ENCODE measurements at regions not wholly inside any gene's neighbourhood (a gene's known extent, or its start where the extent isn't known, plus 50 kb on each side); places are given as distances from the start of the nearest gene placed in this dataset.
"Not testable (repeated sequence)": the region's sequence is repeated elsewhere in the genome, so short reads cannot be mapped to it uniquely, and the experiment has no call there.

DNA sequence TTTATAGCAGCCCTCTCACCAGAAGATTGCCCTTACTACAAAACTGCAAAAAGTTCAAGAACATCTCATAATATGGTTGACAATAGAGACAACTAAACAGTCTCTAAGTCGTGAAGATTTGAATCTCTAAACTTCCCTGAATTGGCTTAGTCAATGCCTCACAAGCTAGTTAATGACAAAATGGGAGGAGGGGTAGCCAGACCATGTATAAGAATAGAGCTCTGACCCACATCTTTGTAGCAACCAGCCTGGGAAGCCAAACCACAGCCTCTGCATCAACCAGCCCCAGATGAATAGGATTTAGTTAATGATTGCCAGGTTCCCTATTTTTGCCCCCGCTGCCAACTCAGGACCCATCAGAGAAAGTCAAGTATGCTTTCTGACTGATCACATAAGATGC, 1265.9 kb upstream of the PCDH10 start:
- not testable (repeated sequence) for DNase-seq

DNA sequence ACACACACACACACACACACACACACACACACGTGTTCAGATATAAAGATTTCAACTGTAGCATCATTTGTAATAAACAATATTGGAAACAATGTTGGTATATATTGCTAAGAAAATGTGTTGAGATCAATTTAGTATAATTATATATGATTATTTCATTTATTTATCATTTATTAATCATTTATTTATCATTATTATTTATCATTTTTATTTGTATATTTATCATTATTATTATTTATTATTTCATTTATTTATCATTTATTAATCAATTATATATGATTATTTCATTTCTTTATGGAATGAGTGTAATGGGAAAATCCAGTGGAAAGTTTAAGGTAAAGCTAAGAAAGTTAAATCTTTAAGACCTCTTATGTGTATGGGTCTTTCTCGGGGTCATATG, 1223.4 kb upstream of the PCDH10 start:
- DNase-seq: not testable (repeated sequence)

DNA sequence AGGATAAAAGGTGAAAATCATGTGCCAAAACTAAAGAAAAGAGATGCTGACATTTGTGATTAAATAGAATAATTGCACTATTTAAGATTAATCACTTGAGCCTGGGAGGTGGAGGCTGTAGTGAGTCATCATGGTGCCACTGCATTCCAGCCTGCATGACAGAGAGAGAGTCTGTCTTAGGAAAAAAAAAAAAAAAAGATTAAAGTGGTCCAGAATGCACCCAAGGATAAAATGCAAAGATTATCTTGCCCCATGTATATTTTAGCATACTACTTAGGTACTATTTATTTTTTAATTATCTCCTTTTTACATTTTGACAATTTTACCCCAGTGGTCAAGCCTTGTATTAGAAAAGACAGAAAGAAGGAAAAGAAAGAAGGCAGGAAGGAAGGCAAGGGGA, 1181.4 kb upstream of the PCDH10 start:
- not testable (repeated sequence) for DNase-seq

DNA sequence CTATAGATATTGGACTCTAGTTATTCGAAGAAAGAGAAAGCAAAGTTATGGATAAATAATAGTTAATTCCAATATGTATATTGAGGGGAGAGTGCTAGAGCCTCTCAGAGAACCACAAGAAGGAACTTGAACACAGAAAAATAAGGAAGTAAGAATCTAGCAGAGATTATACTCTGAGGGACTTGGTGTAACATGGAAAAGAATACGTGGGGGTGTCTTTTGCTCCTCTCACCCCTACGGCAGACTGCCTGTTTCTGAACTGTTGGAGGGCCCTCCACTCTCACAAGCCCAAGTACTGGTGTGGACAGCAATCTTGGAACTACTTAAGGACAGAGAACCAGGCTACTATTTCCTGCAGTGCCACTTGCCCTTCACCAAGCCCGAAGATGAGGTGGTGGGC, 1174.4 kb upstream of the PCDH10 start:
- peak in 1 of 2 donors; percentile 4 for DNase-seq

DNA sequence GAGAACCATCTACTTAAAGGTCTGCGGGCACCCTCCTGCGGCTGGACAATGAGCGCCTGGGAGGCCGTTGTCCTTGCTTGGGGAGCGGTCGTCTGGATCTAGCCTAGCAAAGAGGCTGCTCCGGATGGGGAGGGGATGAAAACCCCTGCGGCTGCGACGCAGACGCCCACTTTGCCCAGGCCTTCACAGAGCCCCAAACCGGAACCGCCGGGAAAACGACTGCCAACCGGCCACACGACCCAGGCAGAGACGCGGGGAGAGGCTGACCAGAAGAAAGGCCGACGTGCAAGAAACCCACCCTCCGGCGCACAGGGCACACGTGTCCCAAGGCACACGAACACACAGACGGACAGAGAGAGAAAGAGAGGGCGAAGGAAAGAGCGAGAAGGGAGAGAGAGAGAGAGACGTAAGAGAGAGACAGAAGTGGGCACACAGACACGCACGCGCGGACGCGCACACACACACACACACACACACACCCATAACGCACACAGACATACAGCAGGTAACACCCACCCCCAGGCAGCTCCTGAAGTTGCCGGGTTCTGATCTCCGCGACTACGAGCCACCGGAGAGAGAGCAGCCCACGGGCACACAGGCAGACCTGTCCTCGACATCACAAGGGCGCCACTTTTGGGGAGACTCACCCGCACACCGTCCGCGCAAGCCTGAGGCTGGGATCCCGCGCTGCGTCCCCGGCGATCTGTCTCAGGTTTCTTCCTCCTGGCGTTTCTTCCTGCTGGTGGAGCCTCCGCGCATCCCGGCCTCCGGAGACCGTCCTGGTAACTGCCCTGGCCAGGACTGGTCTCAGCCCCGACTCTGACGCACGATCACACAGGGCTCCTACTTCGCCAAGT, 1173.6 kb upstream of the PCDH10 start:
- peak; percentile 2 to 14 for DNase-seq

DNA sequence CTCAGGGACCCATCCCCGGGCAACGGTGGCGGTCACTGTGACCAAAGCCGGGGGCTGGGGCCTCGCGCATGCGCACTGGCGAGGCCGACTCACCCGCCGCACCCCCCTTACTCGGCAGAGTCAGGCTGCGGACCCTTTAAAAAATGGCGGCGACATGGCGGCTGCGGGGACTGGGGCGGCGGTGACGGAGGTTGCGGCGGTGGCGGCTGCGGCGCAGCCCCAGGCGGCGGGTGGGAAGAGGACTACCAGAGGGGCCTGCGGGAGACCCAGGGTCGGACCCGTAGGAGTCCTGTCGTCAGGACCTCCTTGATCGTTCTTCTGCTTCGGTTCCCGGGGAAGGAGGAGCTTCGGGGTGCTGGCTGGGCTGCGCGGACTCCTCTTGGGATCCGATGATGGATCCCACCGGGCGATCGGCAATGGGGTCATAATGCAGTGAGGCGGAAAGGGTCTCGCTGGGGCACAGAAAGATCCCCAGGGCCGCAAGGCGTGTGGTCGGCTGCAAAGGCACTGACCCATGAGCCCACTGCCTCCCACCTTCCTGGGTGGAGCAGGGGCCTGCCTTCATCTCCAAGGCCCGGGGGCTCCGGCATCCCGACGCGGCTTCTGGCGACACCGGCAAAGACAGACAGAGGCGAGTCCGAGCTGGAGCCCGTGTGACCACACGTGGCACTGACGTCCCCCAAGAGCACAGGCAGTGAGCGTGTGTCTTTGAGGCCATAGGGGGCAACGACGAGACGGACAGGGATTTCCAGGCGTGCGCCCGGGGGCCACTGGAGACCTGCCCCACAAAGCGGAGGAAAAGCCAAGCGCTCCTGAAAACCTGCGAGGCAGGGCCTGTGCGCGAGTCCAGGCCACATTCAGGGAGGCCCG, 1172.7 kb upstream of the PCDH10 start:
- peak in 1 of 2 donors; percentile 2 for DNase-seq

DNA sequence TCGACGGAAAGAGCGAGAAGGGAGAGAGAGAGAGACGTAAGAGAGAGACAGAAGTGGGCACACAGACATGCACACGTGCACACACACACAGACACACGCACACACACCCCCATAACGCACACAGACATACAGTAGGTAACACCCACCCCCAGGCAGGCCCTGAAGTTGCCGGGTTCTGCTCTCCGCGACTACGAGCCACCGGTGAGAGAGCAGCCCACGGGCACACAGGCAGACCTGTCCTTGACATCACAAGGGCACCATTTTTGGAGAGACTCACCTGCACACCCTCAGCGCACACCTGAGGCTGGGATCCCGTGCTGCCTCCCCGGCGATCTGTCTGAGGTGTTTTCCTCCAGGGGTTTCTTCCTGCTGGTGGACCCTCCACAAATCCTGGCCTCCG, 1171.0 kb upstream of the PCDH10 start:
- DNase-seq: no peak

DNA sequence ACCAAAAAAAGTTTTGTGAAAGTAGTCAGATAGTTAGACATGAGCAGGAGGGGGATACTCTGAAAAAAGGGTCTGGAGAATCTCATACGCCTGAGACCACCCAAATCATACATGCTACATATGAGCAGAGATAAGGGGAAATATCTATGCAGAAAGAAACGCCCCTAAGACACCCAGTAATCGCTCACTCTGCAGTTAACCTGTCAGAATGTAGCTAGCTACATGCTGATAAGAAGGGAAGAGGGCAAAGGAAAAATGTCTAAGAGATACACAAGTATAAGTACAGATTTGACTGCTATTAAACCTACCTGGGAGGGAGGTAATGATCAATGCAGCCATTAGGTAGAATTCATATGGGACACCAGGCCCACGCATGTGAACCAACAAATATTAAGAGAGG, 1159.5 kb upstream of the PCDH10 start:
- no peak for DNase-seq

DNA sequence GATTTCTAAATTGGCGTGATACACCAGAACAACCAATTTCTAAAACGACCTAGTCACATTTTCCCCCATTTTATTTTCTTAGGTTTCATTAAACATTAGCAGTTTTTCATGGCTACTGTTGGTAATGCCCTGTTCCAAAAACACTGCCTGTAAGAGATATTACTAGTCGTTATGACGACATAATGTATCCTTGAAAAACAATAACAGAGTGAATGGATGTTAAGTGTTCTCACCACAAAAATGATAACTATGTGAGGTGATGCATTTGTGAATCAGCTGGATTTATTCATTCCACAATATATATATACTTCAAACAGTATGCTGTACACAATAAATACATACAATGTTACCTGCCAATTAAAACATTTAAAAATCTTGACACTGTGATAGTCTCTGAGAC, 1147.6 kb upstream of the PCDH10 start:
- DNase-seq: no peak

DNA sequence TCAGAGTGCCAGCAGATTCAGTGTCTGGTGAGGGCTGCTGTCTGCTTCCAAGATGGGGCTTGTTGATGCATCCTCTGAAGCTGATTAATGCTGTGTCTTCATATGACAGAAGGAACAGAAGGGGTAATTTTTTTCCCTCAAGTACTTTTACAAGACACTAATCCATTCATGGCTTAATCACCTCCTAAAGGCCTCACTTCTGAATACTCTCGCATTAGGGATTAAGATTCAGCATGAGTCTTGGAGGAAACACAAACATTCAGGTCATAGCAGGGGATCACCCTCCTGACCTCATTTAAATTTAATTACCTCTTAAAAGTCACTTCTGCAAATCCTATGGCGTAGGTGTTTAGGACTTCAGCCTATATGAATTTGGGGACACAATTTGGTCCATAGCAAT, 1145.5 kb upstream of the PCDH10 start:
- no peak for DNase-seq

DNA sequence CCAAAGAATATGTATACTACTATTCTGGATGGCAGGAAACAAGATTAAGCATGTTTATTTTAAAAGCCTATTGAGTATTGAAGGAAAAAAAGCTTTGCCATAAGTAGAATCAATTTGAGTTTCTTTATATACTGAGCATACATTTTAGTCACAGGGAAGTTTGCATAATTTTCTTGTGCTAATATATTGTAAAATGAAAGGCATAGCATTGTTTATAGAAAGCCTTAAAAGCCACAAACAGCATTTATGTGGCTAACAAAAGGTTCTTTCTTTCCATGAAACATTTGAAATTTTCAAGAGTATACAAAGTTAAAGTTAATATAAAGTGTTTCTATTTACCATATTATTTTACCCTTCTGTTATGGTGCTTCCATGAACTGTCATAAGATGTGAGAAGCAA, 1133.8 kb upstream of the PCDH10 start:
- no peak for DNase-seq

DNA sequence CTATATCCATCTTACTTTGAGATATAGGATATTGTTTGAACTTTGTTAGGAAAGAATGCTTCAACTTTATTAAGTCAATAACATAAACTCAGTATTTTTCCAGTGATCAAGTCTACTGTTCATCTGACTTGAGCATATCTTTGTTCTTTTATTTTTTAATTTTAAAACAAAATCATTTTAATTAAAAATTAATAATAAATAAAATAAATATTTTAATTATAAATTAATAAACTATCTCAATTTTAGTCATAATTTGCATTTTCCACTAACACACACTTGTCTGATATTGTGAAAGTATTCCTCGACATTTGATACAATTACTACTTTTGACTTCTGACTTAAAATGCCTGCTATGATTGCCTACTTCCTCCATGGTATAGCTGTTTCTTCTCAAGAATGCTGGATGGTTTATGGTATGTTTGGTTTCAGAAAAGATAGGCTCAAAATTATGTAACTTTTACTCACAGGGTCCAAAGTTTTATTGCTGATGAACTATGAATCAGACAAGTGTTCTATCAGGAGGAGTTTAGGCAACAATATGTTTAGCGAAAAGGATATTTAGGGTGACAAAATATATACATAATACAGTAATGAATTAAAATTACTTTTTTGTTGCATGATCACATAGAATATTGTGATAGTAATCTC, 1132.3 kb upstream of the PCDH10 start:
- DNase-seq: no peak

DNA sequence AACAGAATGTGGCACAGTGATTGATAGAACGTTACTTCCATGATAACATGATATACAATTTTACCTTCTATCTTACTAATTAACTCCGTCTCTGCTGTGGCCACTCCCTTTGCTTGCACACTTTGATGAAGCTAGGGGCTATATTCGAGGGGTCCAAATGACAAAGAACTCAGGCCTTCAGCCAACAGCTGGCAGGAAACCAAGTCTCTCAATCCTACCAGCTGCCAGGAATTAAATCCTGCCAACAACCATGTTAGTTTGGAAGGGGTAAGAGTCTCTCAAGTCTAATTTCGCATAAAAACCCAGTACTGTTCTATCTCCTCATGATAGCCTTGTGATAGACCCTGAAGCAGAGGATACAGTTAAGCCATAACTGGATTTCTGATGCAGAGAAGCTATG, 1122.9 kb upstream of the PCDH10 start:
- DNase-seq: no peak

DNA sequence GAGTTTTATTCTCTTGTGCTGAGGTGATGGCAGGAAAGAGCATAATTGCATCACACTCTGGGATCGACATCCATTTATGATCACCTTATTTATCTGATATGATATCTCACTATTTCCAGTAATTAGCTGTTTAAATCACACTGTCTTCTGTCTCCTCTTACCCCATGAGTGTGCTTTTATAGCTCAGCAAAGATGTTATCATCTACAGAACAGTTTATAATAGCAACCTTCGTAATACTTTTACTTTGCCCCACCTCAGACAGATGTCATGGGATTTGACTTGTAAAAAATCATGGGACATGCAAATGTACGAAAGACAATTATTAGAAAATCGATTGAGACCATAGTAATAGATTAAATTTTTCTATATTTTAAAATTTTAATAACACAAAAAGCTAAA, 1122.3 kb upstream of the PCDH10 start:
- DNase-seq: no peak

DNA sequence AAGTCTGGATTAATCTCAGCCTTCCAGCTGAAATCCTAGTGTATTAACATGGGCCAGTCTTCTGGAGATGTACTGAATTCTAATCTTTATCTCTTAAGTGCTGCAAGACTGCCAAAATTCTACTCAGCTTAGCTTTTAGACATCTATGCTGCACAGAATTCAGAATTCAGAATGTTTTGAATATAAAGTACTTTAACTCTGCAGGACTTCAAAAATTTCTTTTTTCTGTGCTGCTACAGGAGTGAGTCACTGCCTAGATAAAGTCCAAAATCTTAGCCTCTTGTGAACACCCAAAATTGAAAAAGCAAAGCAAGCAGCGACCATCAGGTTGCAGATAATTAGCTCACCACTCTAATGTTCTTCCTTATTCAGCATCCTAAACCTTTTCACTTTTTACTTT, 1092.6 kb upstream of the PCDH10 start:
- DNase-seq: no peak

DNA sequence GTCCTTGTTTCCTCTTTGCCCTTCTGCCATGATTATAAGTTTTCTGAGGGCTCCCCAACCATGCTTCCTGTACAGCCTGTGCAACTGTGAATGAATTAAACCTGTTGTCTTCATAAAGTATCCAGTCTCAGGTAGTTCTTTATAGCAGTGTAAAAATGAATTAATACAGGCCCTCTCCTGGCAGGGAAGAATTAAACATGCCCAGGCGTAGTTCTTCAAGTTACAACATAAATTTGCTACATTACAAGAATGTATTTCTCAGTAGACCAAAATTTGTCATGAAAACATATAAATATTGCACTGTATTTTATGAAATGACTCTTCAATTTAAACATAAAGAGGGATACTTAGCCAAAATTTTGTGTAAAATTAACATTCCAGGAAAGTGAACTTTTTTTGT, 1089.9 kb upstream of the PCDH10 start:
- DNase-seq: no peak

DNA sequence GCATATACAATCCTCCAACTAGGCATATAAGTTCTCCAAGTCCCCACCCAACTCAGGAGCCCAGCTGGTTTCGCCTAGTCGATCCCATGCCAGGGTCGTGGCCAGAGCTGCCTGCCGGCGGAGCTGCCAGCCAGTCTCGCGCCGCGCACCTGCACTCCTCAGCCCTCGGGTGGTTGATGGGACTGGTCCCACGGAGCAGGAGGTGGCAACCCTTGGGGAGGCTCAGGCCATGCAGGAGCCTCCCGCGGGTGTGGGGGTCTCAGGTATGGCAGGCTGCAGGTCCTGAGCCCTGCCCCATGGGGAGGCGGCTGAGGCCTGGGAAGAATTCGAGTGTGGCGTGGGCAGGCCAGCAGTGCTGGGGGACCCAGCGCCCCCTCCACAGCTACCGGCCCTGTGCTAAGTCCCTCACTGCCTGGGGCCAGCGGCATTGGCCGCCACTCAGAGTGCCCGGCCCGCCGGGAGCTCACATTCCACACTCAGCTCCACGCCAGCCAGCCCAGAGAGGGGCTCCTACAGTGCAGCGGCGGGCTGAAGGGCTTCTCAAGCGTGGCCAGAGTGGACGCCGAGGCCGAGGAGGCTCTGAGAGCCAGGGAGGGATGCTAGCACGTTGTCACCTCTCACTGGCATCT, 1086.4 kb upstream of the PCDH10 start:
- no peak for DNase-seq

DNA sequence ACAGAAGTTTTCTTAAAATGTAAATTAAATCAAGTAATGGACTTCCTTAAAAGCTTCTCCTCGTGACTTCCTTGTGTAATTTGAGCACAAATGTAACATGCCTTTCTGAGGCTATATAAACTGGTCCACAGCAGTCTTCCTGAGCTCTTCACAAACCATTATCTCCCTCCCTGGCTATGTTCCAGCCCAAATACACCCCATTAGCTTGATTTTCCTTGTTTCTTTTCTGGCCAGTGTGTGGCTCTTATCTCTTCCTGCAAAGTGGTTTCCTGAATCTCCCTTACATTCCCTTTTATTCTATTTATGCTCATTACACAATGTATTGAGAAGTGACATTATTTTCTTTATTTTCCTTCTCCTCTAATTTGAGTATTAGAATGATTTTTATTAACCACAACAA, 1085.3 kb upstream of the PCDH10 start:
- DNase-seq: peak; percentile 1

DNA sequence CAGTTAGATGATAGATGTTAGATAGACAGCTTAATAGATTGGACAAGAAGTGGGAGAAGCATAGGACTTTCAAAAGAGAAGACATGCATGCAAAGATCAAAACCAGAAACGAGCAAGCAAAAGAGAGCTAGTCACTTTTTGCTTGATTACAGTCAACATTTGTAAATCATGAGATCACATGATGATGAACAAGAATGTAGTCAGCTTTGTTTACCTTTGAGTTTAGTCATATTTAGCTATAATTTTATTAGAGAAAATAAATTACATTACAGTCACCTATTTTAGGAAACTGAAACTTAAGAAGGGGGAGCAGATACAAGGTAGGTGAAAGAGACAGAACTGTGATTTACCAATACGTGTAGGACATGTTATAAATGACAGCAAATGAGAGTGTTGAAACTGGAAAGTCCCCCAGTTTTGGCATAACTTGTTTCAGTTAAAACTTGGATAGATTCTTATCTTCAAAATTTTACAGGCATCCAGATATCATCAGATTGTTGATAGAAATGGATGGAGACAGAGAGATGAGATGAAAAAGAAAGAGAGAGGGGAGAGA, 1083.1 kb upstream of the PCDH10 start:
- no peak for DNase-seq

DNA sequence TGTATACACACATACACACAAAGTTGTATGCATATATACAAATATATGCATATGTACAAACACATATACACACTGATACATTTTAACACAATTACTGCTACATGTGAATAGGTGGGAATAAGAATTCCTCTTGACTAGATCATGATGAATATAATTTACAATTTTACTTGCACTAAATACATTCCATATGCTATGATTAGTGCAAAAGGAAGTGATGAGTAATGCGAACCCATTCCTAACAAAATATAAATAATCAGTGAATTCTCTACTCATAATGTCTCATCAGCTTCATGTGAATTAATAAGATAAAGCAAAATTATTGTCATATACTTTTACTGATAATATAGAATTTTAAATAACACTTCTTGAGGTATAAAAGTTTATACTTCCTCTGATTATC, 1077.3 kb upstream of the PCDH10 start:
- no peak for DNase-seq

DNA sequence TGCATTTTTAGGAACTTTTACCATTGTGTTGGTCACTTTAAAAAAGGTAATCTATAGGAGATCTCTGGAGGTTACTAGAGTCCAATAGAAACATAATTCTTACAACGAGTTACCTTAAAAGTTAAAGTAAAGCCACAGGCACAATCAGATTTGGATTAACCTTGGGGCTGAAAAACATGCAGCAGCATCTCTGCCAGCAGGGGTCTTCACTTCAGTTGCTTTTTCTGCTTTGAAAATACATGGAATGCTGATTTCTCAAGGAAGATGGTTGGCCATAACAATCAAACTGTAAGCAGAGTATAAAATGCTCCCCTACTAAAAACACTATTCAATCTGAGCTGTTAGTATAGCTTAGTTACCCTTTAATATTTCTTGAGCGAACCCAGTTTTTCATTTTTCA, 1072.3 kb upstream of the PCDH10 start:
- no peak for DNase-seq

DNA sequence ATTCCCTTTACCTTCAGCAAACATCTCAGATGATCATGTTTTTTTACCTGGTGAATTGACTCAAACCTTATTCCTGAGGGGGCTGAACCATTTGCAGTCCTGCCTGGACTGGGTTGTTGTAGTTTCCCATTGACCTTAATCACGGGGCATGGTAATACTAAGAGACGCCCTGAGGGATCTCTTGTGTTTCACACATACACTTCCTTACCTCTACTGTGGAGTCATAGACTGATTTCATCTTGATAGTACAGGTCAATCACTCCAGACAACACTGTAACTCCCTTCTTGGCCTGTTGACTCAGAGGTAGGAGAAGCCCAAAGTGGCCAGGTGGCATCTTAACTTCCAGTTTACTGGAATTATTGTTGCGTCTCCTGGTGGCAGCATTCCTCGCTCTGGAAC, 1064.0 kb upstream of the PCDH10 start:
- DNase-seq: no peak

All from right lung (tissue), 2 donors.